22Rv1 (cell line): ENCODE measurements at regions not wholly inside any gene's neighbourhood (a gene's known extent, or its start where the extent isn't known, plus 50 kb on each side); places are given as distances from the start of the nearest gene placed in this dataset.

Source experiments
- CTCF ChIP-seq: fragments of 450-650 bp; IDR thresholded peaks from 2 replicates; pipeline ENCODE4 v1.5.1; 2017; ENCODE audit warnings: mild to moderate bottlenecking
- ZFX ChIP-seq: fragments of 450-650 bp; IDR thresholded peaks from 2 replicates; pipeline ENCODE4 v1.6.1; 2017; ENCODE audit warnings: antibody characterized with exemption, borderline replicate concordance

GRCh38 chr7:46468753-46469356, 547.8 kb upstream of the IGFBP3 start:
- TF ChIP-seq CTCF (no peak), ZFX (no peak)
